Caco-2 (cell line): ENCODE measurements at regions not wholly inside any gene's neighbourhood (a gene's known extent, or its start where the extent isn't known, plus 50 kb on each side); places are given as distances from the start of the nearest gene placed in this dataset.

Experiments used
- BruUV-seq: library from RNA; stranded (reverse); fragments of 400-500 nt; replicated peaks from 2 replicates; lab custom pipeline; 2021; lab: Mats Ljungman, UMichigan
- CTCF ChIA-PET: fragments of 300-600 bp; sonication (Branson Sonifier 250); formaldehyde crosslinking; loops from one replicate; lab custom pipeline; 2022; ENCODE audit warnings: antibody characterized with exemption; lab: Charles Lee
- POLR2A ChIA-PET: fragments of 300-600 bp; sonication (Branson Sonifier 250); formaldehyde crosslinking; loops from one replicate; lab custom pipeline; 2022; ENCODE audit warnings: antibody characterized with exemption; lab: Charles Lee
- DNase-seq, 2 experiments: peaks; one replicate each; pipeline versions ENCODE4 v3.0.0 to v3.0.0-alpha.2; 2020 to 2022
- H3K27me3 ChIP-seq: replicated peaks from 2 replicates; pipeline ENCODE4 v1.6.0; 2011; ENCODE audit warnings: low read length; ENCODE audit not compliant: control insufficient read depth, insufficient read depth
- H3K36me3 ChIP-seq: 2 replicates; pipeline ENCODE4 v1.5.1; 2011; ENCODE audit warnings: low read length; ENCODE audit not compliant: control insufficient read depth, insufficient read depth
- H3K4me1 ChIP-seq: fragments of 250-450 bp; sonication (Bioruptor Pico); 2 replicates; pipeline ENCODE4 v1.5.1; 2020; ENCODE audit warnings: mild to moderate bottlenecking
- H3K4me3 ChIP-seq: 2 replicates; pipeline ENCODE4 v1.5.1; 2011; ENCODE audit warnings: low read depth, mild to moderate bottlenecking, control low read depth, low read length
- H3K9me3 ChIP-seq: fragments of 250-450 bp; sonication (Bioruptor Pico); 2 replicates; pipeline ENCODE4 v1.5.1; 2020; ENCODE audit warnings: mild to moderate bottlenecking, moderate library complexity
- H3K27ac Mint-ChIP-seq: one replicate; pipeline ENCODE4 v1.8.0; 2022; ENCODE audit warnings: mixed read lengths; ENCODE audit not compliant: unreplicated experiment
- H3K27me3 Mint-ChIP-seq: one replicate; pipeline ENCODE4 v1.8.0; 2022; ENCODE audit warnings: mixed read lengths; ENCODE audit not compliant: insufficient read depth, unreplicated experiment
- H3K36me3 Mint-ChIP-seq: one replicate; pipeline ENCODE4 v1.8.0; 2022; ENCODE audit warnings: mild to moderate bottlenecking, mixed read lengths; ENCODE audit not compliant: insufficient read depth, unreplicated experiment
- H3K4me1 Mint-ChIP-seq: one replicate; pipeline ENCODE4 v1.8.0; 2022; ENCODE audit warnings: low read depth, mixed read lengths; ENCODE audit not compliant: unreplicated experiment
- H3K4me3 Mint-ChIP-seq: one replicate; pipeline ENCODE4 v1.8.0; 2022; ENCODE audit warnings: mild to moderate bottlenecking, moderate library complexity, mixed read lengths; ENCODE audit not compliant: unreplicated experiment
- H3K9me3 Mint-ChIP-seq: one replicate; pipeline ENCODE4 v1.8.0; 2022; ENCODE audit warnings: mixed read lengths; ENCODE audit not compliant: unreplicated experiment
- CTCF ChIP-seq, 2 experiments: fragments of 200-600 bp in 1 of 2; IDR thresholded peaks; 1 replicate in 1 of 2; 2 replicates in 1 of 2; pipeline versions ENCODE4 v1.5.1 to v1.8.0; 2011 to 2022; ENCODE audit warnings: antibody characterized with exemption in 1 of 2, control low read depth in 1 of 2, inconsistent platforms in 1 of 2, low read depth in 1 of 2, low read length in 1 of 2, mild to moderate bottlenecking in 1 of 2, moderate library complexity in 1 of 2; ENCODE audit not compliant: insufficient read depth in 1 of 2, severe bottlenecking in 1 of 2, unreplicated experiment in 1 of 2
- intact Hi-C: fragments of 100-400 bp; cut with micrococcal nuclease; formaldehyde crosslinking; loops from one replicate; pipeline ENCODE4 v1.10.0; 2022; ENCODE audit not compliant: unreplicated experiment

GRCh38 chr15:70165716-70166284 is 68.1 kb upstream of the TLE3 start:
- Mint-ChIP-seq H3K9me3 (no peaks in the 10 kb centered on the region), H3K4me3 (no peak overlapping the region), H3K27me3 (no peaks in the 10 kb centered on the region), H3K27ac (no peak overlapping the region), H3K4me1 (peaks cover 6% of the 10 kb centered on the region), H3K36me3 (no peaks in the 10 kb centered on the region)
- Histone ChIP-seq H3K4me3 (no peak overlapping the region), H3K4me1 (peaks cover 9% of the 10 kb centered on the region), H3K36me3 (no peaks in the 10 kb centered on the region), H3K9me3 (no peaks in the 10 kb centered on the region), H3K27me3 (no peaks in the 10 kb centered on the region)
- TF ChIP-seq CTCF (IDR thresholded peaks at IDR 0.05; ENCODE audit: insufficient read depth in 1 of 2, low read depth in 1 of 2, low read length in 1 of 2, severe bottlenecking in 1 of 2, unreplicated experiment in 1 of 2): no peak
- intact Hi-C loops: no loop called here
- no TSS peak for BruUV-seq
- CTCF ChIA-PET: no interaction called here
- POLR2A ChIA-PET: no interaction called here
- DNase-seq: no peak

- BruUV-seq: no TSS peak
- Mint-ChIP-seq H3K27me3 (no peaks in the 10 kb centered on the region), H3K9me3 (no peaks in the 10 kb centered on the region), H3K36me3 (no peaks in the 10 kb centered on the region), H3K4me3 (no peak overlapping the region), H3K4me1 (peaks cover 5% of the 10 kb centered on the region), H3K27ac (no peak overlapping the region)
- H3K4me3 ChIP-seq: no peak overlapping the region
- intact Hi-C loops: no loop called here
- DNase-seq: no peak
- H3K9me3 ChIP-seq: no peaks in the 10 kb centered on the region
- ChIA-PET POLR2A (no interaction called here), CTCF (no interaction called here)
- no peak for TF ChIP-seq CTCF (IDR thresholded peaks at IDR 0.05; ENCODE audit: insufficient read depth in 1 of 2, low read depth in 1 of 2, low read length in 1 of 2, severe bottlenecking in 1 of 2, unreplicated experiment in 1 of 2)
- no peaks in the 10 kb centered on the region for H3K36me3 ChIP-seq
- peaks cover 9% of the 10 kb centered on the region for H3K4me1 ChIP-seq
- no peaks in the 10 kb centered on the region for H3K27me3 ChIP-seq
Observed at GRCh38 chr15:70164910-70165715, 67.4 kb upstream of the TLE3 start.

- Mint-ChIP-seq H3K9me3 (no peaks in the 10 kb centered on the region), H3K27ac (no peak overlapping the region), H3K27me3 (no peaks in the 10 kb centered on the region), H3K36me3 (no peaks in the 10 kb centered on the region), H3K4me3 (no peak overlapping the region), H3K4me1 (peaks cover 13% of the 10 kb centered on the region)
- no peak for DNase-seq
- CTCF ChIA-PET: no interaction called here
- no peak overlapping the region for H3K4me3 ChIP-seq
- BruUV-seq: no TSS peak
- H3K27me3 ChIP-seq: no peaks in the 10 kb centered on the region
- peaks cover 16% of the 10 kb centered on the region for H3K4me1 ChIP-seq
- POLR2A ChIA-PET: no interaction called here
- no peaks in the 10 kb centered on the region for H3K9me3 ChIP-seq
- no peaks in the 10 kb centered on the region for H3K36me3 ChIP-seq
- TF ChIP-seq CTCF (IDR thresholded peaks at IDR 0.05; ENCODE audit: insufficient read depth in 1 of 2, low read depth in 1 of 2, low read length in 1 of 2, severe bottlenecking in 1 of 2, unreplicated experiment in 1 of 2): no peak
- intact Hi-C loops: no loop called here
Observed at GRCh38 chr15:70164156-70164900, 66.6 kb upstream of the TLE3 start.
